IMR-90 (cell line): ENCODE measurements at regions not wholly inside any gene's neighbourhood (a gene's known extent, or its start where the extent isn't known, plus 50 kb on each side); places are given as distances from the start of the nearest gene placed in this dataset.

ENCODE experiments used
- BHLHE40 ChIP-seq: fragments of 150-350 bp; IDR thresholded peaks from 2 replicates; pipeline ENCODE4 v1.6.1; 2016; ENCODE audit warnings: mild to moderate bottlenecking, low read depth, low read length
- CEBPB ChIP-seq: IDR thresholded peaks from 2 replicates; pipeline ENCODE4 v1.6.1; 2012; ENCODE audit warnings: low read depth, low read length, improper control_type of control experiment
- MXI1 ChIP-seq: IDR thresholded peaks from 2 replicates; pipeline ENCODE4 v1.6.1; 2012; ENCODE audit warnings: low read depth, mild to moderate bottlenecking, low read length, moderate library complexity, borderline replicate concordance
- NFE2L2 ChIP-seq: fragments of 150-350 bp; IDR thresholded peaks from 2 replicates; pipeline ENCODE4 v1.6.1; 2016; ENCODE audit warnings: low read depth, mild to moderate bottlenecking, low read length
- POLR2A ChIP-seq: IDR thresholded peaks from 2 replicates; pipeline ENCODE4 v1.6.1; 2012; ENCODE audit warnings: mild to moderate bottlenecking, low read depth, low read length
- RAD21 ChIP-seq: IDR thresholded peaks from 2 replicates; pipeline ENCODE4 v1.6.1; 2012; ENCODE audit warnings: low read length, improper control_type of control experiment
- RCOR1 ChIP-seq: IDR thresholded peaks from 2 replicates; pipeline ENCODE4 v1.6.1; 2012; ENCODE audit warnings: mild to moderate bottlenecking, low read length, improper control_type of control experiment; ENCODE audit not compliant: insufficient replicate concordance
- RFX5 ChIP-seq: IDR thresholded peaks from 2 replicates; pipeline ENCODE4 v1.8.0; 2012; ENCODE audit warnings: low read depth, mild to moderate bottlenecking, low read length, moderate library complexity
- SMC3 ChIP-seq: fragments of 150-350 bp; IDR thresholded peaks from 2 replicates; pipeline ENCODE4 v1.6.1; 2016; ENCODE audit warnings: low read depth, mild to moderate bottlenecking, antibody characterized with exemption, low read length, moderate library complexity
- TF ChIP-seq, protein P1 (sequence below): conservative IDR thresholded peaks from 2 replicates; pipeline ENCODE4 v1.5.1; 2012; ENCODE audit warnings: mild to moderate bottlenecking, low read depth, low read length, improper control_type of control experiment
- TF ChIP-seq, protein P2 (sequence below): fragments of 150-350 bp; IDR thresholded peaks from 2 replicates; pipeline ENCODE4 v1.6.1; 2016; ENCODE audit warnings: low read depth, mild to moderate bottlenecking, low read length, moderate library complexity, borderline replicate concordance
- TF ChIP-seq, protein P3 (sequence below): fragments of 150-350 bp; IDR thresholded peaks from 2 replicates; pipeline ENCODE4 v1.6.1; 2017; ENCODE audit warnings: mild to moderate bottlenecking, antibody characterized with exemption, low read length, low read depth

DNA sequence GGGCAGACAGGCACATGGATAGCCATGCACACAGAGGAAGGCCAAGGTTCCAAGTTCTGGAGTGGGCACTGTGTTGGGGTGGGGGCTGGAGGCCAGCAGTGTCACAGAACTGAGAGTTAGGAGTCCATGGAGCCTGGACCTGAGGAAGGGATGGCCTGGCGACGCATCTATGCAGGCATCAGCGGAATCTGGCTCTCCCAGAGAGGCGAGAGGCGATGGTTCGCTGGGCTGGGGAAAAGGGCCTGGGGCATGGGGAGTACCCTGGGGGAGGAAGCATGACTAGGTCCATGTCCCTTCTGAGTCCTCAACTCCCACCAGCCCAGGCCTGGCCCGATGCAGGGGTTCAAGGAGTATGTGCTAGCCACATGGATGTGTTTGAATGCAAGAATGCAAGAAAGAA is 192.8 kb upstream of the LINGO1 start:
- TF ChIP-seq, protein P1, sequence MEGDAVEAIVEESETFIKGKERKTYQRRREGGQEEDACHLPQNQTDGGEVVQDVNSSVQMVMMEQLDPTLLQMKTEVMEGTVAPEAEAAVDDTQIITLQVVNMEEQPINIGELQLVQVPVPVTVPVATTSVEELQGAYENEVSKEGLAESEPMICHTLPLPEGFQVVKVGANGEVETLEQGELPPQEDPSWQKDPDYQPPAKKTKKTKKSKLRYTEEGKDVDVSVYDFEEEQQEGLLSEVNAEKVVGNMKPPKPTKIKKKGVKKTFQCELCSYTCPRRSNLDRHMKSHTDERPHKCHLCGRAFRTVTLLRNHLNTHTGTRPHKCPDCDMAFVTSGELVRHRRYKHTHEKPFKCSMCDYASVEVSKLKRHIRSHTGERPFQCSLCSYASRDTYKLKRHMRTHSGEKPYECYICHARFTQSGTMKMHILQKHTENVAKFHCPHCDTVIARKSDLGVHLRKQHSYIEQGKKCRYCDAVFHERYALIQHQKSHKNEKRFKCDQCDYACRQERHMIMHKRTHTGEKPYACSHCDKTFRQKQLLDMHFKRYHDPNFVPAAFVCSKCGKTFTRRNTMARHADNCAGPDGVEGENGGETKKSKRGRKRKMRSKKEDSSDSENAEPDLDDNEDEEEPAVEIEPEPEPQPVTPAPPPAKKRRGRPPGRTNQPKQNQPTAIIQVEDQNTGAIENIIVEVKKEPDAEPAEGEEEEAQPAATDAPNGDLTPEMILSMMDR: no peak
- TF ChIP-seq, protein P2, sequence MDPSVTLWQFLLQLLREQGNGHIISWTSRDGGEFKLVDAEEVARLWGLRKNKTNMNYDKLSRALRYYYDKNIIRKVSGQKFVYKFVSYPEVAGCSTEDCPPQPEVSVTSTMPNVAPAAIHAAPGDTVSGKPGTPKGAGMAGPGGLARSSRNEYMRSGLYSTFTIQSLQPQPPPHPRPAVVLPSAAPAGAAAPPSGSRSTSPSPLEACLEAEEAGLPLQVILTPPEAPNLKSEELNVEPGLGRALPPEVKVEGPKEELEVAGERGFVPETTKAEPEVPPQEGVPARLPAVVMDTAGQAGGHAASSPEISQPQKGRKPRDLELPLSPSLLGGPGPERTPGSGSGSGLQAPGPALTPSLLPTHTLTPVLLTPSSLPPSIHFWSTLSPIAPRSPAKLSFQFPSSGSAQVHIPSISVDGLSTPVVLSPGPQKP: no peak
- TF ChIP-seq MXI1 (no peak), RAD21 (no peak), BHLHE40 (no peak), POLR2A (no peak), SMC3 (no peak), RCOR1 (no peak), NFE2L2 (no peak), RFX5 (no peak), CEBPB (no peak)
- TF ChIP-seq, protein P3, sequence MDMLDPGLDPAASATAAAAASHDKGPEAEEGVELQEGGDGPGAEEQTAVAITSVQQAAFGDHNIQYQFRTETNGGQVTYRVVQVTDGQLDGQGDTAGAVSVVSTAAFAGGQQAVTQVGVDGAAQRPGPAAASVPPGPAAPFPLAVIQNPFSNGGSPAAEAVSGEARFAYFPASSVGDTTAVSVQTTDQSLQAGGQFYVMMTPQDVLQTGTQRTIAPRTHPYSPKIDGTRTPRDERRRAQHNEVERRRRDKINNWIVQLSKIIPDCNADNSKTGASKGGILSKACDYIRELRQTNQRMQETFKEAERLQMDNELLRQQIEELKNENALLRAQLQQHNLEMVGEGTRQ: no peak
